ENCODE measurements at regions not wholly inside any gene's neighbourhood (a gene's known extent, or its start where the extent isn't known, plus 50 kb on each side); places are given as distances from the start of the nearest gene placed in this dataset.

DNA sequence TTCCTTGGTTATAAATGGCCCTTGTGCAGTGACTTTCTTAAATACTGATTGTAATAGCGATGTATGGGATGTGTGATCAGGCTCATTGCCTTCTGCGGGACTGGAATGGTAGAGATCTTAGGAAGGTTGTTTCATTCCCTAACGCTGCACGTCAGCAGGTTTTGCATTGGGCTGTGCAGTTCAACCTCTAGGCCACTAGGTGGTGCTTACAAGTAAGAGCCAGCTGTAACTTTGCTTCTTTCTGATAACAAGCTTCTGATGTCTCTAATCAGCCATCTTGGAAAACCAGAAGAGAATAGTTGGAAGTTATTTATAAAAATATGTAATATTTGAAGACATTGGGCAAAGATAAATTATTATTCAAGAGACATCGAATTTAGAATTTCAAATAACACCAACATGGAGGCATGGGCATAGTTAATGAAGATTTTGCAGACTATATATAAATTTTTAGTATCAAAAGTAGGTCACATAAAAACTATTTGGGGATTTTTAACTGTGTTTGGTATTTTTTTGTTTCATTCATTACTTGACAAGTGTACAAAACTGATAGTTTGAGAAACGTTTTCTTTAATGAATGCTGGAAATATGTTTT is 339.7 kb upstream of the PCDH7 start:
- TF ChIP-seq CTCF (optimal IDR thresholded peaks at IDR 0.05 in 1 of 3, IDR thresholded peaks at IDR 0.05 in 1 of 3, conservative IDR thresholded peaks at IDR 0.05 in 1 of 3; ENCODE audit: extremely low read depth in 1 of 3, insufficient read depth in 2 of 3, low read length in 3 of 3) (peak; percentile 82 to 89 (median 88)), EZH2 (IDR thresholded peaks at IDR 0.05; ENCODE audit: low read length) (no peak)

Measured in keratinocyte (primary cell).